NCI-H1048 (cell line): ENCODE measurements at regions not wholly inside any gene's neighbourhood (a gene's known extent, or its start where the extent isn't known, plus 50 kb on each side); places are given as distances from the start of the nearest gene placed in this dataset.

Experiments used
- DNase-seq: peaks from one replicate; lab custom pipeline; 2025; lab: John Stamatoyannopoulos, UW

GRCh38 chr11:91866642-91867041 is 358.0 kb upstream of the FAT3 start:
- no peak for DNase-seq

- no peak for DNase-seq
Measured at GRCh38 chr11:91860661-91861060, 364.0 kb upstream of the FAT3 start.

GRCh38 chr11:91859666-91860065 is 365.0 kb upstream of the FAT3 start:
- no peak for DNase-seq

GRCh38 chr11:91857179-91857578 is 367.4 kb upstream of the FAT3 start:
- no peak for DNase-seq

GRCh38 chr11:91854780-91855179 is 369.8 kb upstream of the FAT3 start:
- DNase-seq = no peak

- no peak for DNase-seq
Measured at GRCh38 chr11:91854171-91854570, 370.4 kb upstream of the FAT3 start.

GRCh38 chr11:91851908-91852307 is 372.7 kb upstream of the FAT3 start:
- DNase-seq = no peak

GRCh38 chr11:91850533-91851275 is 373.9 kb upstream of the FAT3 start:
- no peak for DNase-seq

- no peak for DNase-seq
Measured at GRCh38 chr11:91850021-91850420, 374.6 kb upstream of the FAT3 start.

- DNase-seq = no peak
Measured at GRCh38 chr11:91846649-91847048, 378.0 kb upstream of the FAT3 start.

GRCh38 chr11:91846002-91846401 is 378.6 kb upstream of the FAT3 start:
- no peak for DNase-seq

GRCh38 chr11:91840640-91841240 is 383.9 kb upstream of the FAT3 start:
- no peak for DNase-seq

GRCh38 chr11:91837411-91838330 is 386.9 kb upstream of the FAT3 start:
- DNase-seq = no peak

GRCh38 chr11:91835051-91835560 is 389.5 kb upstream of the FAT3 start:
- no peak for DNase-seq

GRCh38 chr11:91828901-91829300 is 395.7 kb upstream of the FAT3 start:
- DNase-seq = no peak

- peak; percentile 2 for DNase-seq
Measured at GRCh38 chr11:91825777-91826176, 398.8 kb upstream of the FAT3 start.

GRCh38 chr11:91823252-91823830 is 401.3 kb upstream of the FAT3 start:
- no peak for DNase-seq

- no peak for DNase-seq
Measured at GRCh38 chr11:91822805-91823204, 401.8 kb upstream of the FAT3 start.

- no peak for DNase-seq
Measured at GRCh38 chr11:91820709-91821108, 403.9 kb upstream of the FAT3 start.

- no peak for DNase-seq
Measured at GRCh38 chr11:91819777-91820176, 404.8 kb upstream of the FAT3 start.

- DNase-seq = no peak
Measured at GRCh38 chr11:91819195-91819594, 405.4 kb upstream of the FAT3 start.

GRCh38 chr11:91817996-91818395 is 406.6 kb upstream of the FAT3 start:
- DNase-seq = no peak
